GM18907 (cell line): ENCODE measurements at regions not wholly inside any gene's neighbourhood (a gene's known extent, or its start where the extent isn't known, plus 50 kb on each side); places are given as distances from the start of the nearest gene placed in this dataset.
A peak's percentile ranks its signal among the peaks of the same experiment; 100 is the strongest.
"Not testable (repeated sequence)": the region's sequence is repeated elsewhere in the genome, so short reads cannot be mapped to it uniquely, and the experiment has no call there.

Experiments
- ATAC-seq: cut with Tn5 transposase; IDR thresholded peaks from one replicate; pipeline ENCODE4 v1.9.1; 2021; ENCODE audit warnings: mild to moderate bottlenecking, moderate library complexity; ENCODE audit not compliant: unreplicated experiment

GRCh38 chr10:78654047-78654590, 414.6 kb upstream of the ZMIZ1 start:
- no peak for ATAC-seq

- no peak for ATAC-seq
Observed at GRCh38 chr10:78655979-78656378, 412.8 kb upstream of the ZMIZ1 start.

- ATAC-seq = no peak
Observed at GRCh38 chr10:78656417-78657162, 412.2 kb upstream of the ZMIZ1 start.

- peak; percentile 59 for ATAC-seq
Observed at GRCh38 chr10:78657163-78657861, 411.5 kb upstream of the ZMIZ1 start.

- no peak for ATAC-seq
Observed at GRCh38 chr10:78657862-78658165, 411.0 kb upstream of the ZMIZ1 start.

- ATAC-seq = peak; percentile 62
Observed at GRCh38 chr10:78658645-78659597, 409.8 kb upstream of the ZMIZ1 start.

- no peak for ATAC-seq
Observed at GRCh38 chr10:78659598-78659967, 409.2 kb upstream of the ZMIZ1 start.

- ATAC-seq = no peak
Observed at GRCh38 chr10:78660446-78661106, 408.2 kb upstream of the ZMIZ1 start.

- ATAC-seq = no peak
Observed at GRCh38 chr10:78663721-78664120, 405.0 kb upstream of the ZMIZ1 start.

GRCh38 chr10:78664929-78665553, 403.7 kb upstream of the ZMIZ1 start:
- ATAC-seq = no peak

- no peak for ATAC-seq
Observed at GRCh38 chr10:78672918-78673317, 395.8 kb upstream of the ZMIZ1 start.

- ATAC-seq = not testable (repeated sequence)
Observed at GRCh38 chr10:78681141-78681540, 387.6 kb upstream of the ZMIZ1 start.

GRCh38 chr10:78681986-78682385, 386.8 kb upstream of the ZMIZ1 start:
- ATAC-seq = not testable (repeated sequence)

- ATAC-seq = no peak
Observed at GRCh38 chr10:78684947-78685346, 383.8 kb upstream of the ZMIZ1 start.

GRCh38 chr10:78685466-78686103, 383.2 kb upstream of the ZMIZ1 start:
- ATAC-seq = no peak

- no peak for ATAC-seq
Observed at GRCh38 chr10:78686444-78687060, 382.2 kb upstream of the ZMIZ1 start.

GRCh38 chr10:78687626-78688025, 381.1 kb upstream of the ZMIZ1 start:
- ATAC-seq = no peak

GRCh38 chr10:78688230-78688900, 380.4 kb upstream of the ZMIZ1 start:
- no peak for ATAC-seq
